Karpas-422 (cell line): ENCODE measurements at regions not wholly inside any gene's neighbourhood (a gene's known extent, or its start where the extent isn't known, plus 50 kb on each side); places are given as distances from the start of the nearest gene placed in this dataset.

Experiments
- DNase-seq: peaks from one replicate; pipeline ENCODE4 v3.0.0-alpha.2; 2015
- H2AFZ ChIP-seq: fragments of 200-600 bp; sonication (generic); 2 replicates; pipeline ENCODE4 v1.6.1; 2014; ENCODE audit warnings: antibody characterized with exemption, low read length, mixed read lengths
- H3K27ac ChIP-seq: fragments of 200-600 bp; sonication (generic); 2 replicates; pipeline ENCODE4 v1.5.1; 2014; ENCODE audit warnings: mild to moderate bottlenecking, low read length, moderate library complexity
- H3K27me3 ChIP-seq: fragments of 200-600 bp; sonication (generic); 2 replicates; pipeline ENCODE4 v1.6.1; 2014; ENCODE audit warnings: low read length, mixed read lengths
- H3K36me3 ChIP-seq: fragments of 200-600 bp; sonication (generic); 2 replicates; pipeline ENCODE4 v1.6.1; 2014; ENCODE audit warnings: low read length, mixed read lengths; ENCODE audit not compliant: insufficient read depth
- H3K4me1 ChIP-seq: fragments of 200-600 bp; sonication (generic); 2 replicates; pipeline ENCODE4 v1.6.1; 2014; ENCODE audit warnings: mild to moderate bottlenecking, low read length, mixed read lengths
- H3K4me2 ChIP-seq: fragments of 200-600 bp; sonication (generic); 2 replicates; pipeline ENCODE4 v1.6.1; 2014; ENCODE audit warnings: low read length, low read depth, mild to moderate bottlenecking; ENCODE audit not compliant: poor library complexity, severe bottlenecking
- H3K4me3 ChIP-seq: fragments of 200-600 bp; sonication (generic); 2 replicates; pipeline ENCODE4 v1.5.1; 2014; ENCODE audit warnings: mild to moderate bottlenecking, antibody characterized with exemption, low read length, mixed read lengths
- H3K79me2 ChIP-seq: fragments of 200-600 bp; sonication (generic); 2 replicates; pipeline ENCODE4 v1.6.1; 2014; ENCODE audit warnings: mild to moderate bottlenecking, low read length, mixed read lengths
- H3K9ac ChIP-seq: fragments of 200-600 bp; sonication (generic); 2 replicates; pipeline ENCODE4 v1.6.0; 2014; ENCODE audit warnings: low read length
- H3K9me2 ChIP-seq: fragments of 200-600 bp; sonication (generic), shearing (Covaris generic); replicated peaks from 2 replicates; pipeline ENCODE4 v1.6.0; 2014; ENCODE audit warnings: mild to moderate bottlenecking, low read length, moderate library complexity; ENCODE audit not compliant: insufficient read depth
- H3K9me3 ChIP-seq: fragments of 300-700, 200-600 bp; sonication (generic); 2 replicates; pipeline ENCODE4 v1.6.1; 2014; ENCODE audit warnings: low read length, mixed read lengths
- H4K20me1 ChIP-seq: fragments of 200-600 bp; sonication (generic); 2 replicates; pipeline ENCODE4 v1.6.1; 2014; ENCODE audit warnings: mild to moderate bottlenecking, antibody characterized with exemption, low read length, low read depth; ENCODE audit not compliant: insufficient read depth

- H3K79me2 ChIP-seq = no peaks in the 10 kb centered on the region
- H3K4me3 ChIP-seq = no peak overlapping the region
- no peaks in the 10 kb centered on the region for H3K27me3 ChIP-seq
- H2AFZ ChIP-seq = no peak overlapping the region
- no peak overlapping the region for H3K4me2 ChIP-seq
- no peaks in the 10 kb centered on the region for H3K9me2 ChIP-seq
- H4K20me1 ChIP-seq = no peaks in the 10 kb centered on the region
- no peak for DNase-seq
- H3K4me1 ChIP-seq = no peaks in the 10 kb centered on the region
- H3K27ac ChIP-seq = no peak overlapping the region
- H3K9me3 ChIP-seq = no peaks in the 10 kb centered on the region
- no peak overlapping the region for H3K9ac ChIP-seq
- H3K36me3 ChIP-seq = no peaks in the 10 kb centered on the region
Observed at GRCh38 chr6:14031516-14031915, 86.1 kb upstream of the CD83 start.

DNA sequence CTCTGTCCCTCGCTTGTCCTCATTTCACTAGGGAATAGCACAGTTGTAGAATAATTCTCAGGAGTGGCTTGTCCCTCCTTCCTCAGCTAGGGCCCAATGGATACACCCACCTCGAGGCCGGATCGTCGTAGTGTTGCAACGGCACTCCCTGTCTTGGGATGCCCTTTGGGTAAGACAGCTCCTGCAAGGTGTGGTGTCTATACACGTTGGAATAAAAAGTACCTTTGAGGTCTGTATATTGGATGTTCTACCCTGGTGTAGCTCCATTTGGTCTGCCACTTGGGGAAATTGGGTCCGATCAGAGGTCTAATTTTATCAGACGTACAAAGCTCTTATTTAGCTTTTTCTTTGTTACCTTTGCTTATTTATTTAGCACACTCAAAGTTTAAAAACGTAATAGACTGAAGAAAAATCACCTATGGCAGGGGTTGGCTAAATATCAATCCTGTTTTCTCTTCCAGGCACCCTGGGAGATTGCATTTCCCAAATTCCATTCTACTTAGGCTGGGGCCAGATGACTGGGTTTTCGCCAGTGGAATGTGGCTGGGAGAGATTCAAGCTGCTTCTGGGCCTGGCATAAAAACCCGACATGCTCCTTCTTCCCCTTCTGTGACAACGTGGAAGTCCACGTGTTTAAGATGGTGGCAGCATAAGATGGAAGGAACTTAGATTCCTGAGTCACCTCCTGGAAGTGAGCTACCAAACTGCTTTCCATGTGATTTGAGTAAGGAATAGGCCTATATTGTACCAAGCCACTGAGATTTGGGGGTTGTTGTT lies 82.3 kb upstream of the CD83 start:
- no peak overlapping the region for H3K9ac ChIP-seq
- H3K4me3 ChIP-seq = no peak overlapping the region
- H3K9me3 ChIP-seq = no peaks in the 10 kb centered on the region
- DNase-seq = no peak
- 0 out of 2 replicates have a peak, but pooled peaks cover 2% of the 10 kb centered on the region for H3K27me3 ChIP-seq
- H3K4me1 ChIP-seq = no peaks in the 10 kb centered on the region
- H4K20me1 ChIP-seq = no peaks in the 10 kb centered on the region
- no peaks in the 10 kb centered on the region for H3K9me2 ChIP-seq
- no peaks in the 10 kb centered on the region for H3K36me3 ChIP-seq
- H3K79me2 ChIP-seq = no peaks in the 10 kb centered on the region
- no peak overlapping the region for H3K4me2 ChIP-seq
- H3K27ac ChIP-seq = no peak overlapping the region
- H2AFZ ChIP-seq = no peak overlapping the region

DNA sequence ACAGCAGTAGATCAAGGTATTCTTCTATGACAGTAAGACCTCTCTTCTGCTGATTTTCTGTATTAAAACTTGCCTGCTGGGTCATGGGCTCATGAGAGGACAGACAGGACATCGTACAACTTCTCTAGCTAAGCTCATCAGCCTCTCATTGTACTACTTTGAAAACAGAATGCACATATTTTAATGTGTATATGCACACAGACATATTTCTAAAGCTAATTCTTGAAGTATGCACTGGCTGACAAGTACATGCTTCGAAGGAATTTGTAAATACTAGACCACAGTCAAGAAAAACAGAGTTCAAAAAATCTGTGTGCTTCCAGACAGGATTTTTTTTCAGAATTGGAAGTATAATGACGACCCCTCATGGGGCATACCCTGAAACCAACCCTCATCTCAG lies 81.7 kb upstream of the CD83 start:
- H3K27me3 ChIP-seq = 0 out of 2 replicates have a peak, but pooled peaks cover 2% of the 10 kb centered on the region

DNA sequence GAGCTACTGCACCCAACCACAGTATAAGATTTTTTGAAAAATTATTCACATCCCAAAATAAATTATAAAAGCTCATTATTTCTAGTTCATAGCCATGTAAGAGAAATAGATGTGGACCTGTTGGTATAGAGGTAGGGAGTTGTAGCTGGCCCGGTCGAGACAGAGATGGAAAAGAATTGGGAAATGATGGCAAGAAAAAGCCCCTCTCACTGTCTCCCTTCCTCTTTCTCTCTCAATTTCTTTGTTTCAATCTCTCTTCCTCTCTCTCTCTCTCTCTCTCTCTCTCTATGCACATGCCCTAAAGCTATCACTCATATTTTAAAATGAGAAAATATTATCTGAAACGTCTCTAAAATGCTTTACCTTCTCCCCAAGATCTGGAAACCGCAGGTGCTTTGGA lies 80.7 kb upstream of the CD83 start:
- Histone ChIP-seq H3K4me3 (no peak overlapping the region), H3K9me2 (no peaks in the 10 kb centered on the region), H4K20me1 (no peaks in the 10 kb centered on the region), H2AFZ (no peak overlapping the region), H3K9ac (no peak overlapping the region), H3K4me1 (no peaks in the 10 kb centered on the region), H3K9me3 (no peaks in the 10 kb centered on the region), H3K27ac (no peak overlapping the region), H3K4me2 (no peak overlapping the region), H3K36me3 (no peaks in the 10 kb centered on the region), H3K27me3 (0 out of 2 replicates have a peak, but pooled peaks cover 2% of the 10 kb centered on the region), H3K79me2 (no peaks in the 10 kb centered on the region)
- no peak for DNase-seq

More for the DNA sequence above, 81.7 kb upstream of the CD83 start:
- Histone ChIP-seq H3K9ac (no peak overlapping the region), H3K79me2 (no peaks in the 10 kb centered on the region), H4K20me1 (no peaks in the 10 kb centered on the region), H3K9me3 (no peaks in the 10 kb centered on the region), H3K4me2 (no peak overlapping the region), H3K4me3 (no peak overlapping the region), H3K27ac (no peak overlapping the region), H3K36me3 (no peaks in the 10 kb centered on the region), H2AFZ (no peak overlapping the region), H3K4me1 (no peaks in the 10 kb centered on the region), H3K9me2 (no peaks in the 10 kb centered on the region)
- no peak for DNase-seq

DNA sequence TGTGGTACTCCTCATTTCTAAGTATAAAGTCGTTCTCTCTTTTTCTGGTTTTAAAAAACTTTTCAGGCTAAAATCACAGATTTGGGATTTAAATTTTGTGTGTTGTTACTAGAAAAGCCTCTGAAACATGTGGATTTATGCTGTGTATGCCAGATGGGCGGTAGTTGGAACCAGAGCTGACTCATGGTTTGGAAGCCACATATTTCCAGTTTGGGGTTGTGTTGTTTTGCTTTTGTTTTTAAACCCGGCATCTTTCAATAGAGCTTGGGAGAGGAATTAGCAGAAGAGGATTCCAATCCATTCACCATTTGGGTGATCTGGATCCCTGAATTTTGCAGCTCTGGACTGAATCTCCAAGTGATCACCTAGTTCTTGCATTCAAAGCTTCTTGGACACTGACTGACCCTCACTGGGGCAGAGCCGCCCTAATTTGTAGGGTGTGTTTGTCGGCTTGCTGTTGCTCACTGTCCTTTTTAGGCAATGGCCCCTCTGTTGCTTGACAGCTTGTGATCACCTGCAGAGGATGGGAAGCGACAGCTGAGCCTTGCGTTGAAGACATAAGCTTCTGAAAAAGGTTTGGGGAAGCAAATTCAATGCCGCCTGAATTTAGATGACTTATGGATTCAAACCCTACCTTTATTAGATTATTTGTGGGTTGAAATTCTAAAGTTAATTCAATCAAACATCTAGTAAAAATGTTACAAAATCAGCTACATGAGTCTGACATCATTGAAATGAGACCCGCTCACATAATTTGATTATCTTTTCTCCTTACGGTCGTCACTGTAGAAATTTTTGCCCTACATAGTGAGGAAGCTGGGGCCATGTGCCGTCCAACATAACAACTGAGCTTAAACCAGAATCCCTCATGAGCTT lies 79.9 kb upstream of the CD83 start:
- Histone ChIP-seq H3K9me2 (no peaks in the 10 kb centered on the region), H3K9me3 (no peaks in the 10 kb centered on the region), H3K27me3 (0 out of 2 replicates have a peak, but pooled peaks cover 2% of the 10 kb centered on the region), H3K36me3 (no peaks in the 10 kb centered on the region), H4K20me1 (no peaks in the 10 kb centered on the region), H3K4me3 (no peak overlapping the region), H3K79me2 (no peaks in the 10 kb centered on the region), H3K9ac (no peak overlapping the region), H3K4me1 (no peaks in the 10 kb centered on the region), H2AFZ (no peak overlapping the region), H3K27ac (no peak overlapping the region), H3K4me2 (no peak overlapping the region)
- DNase-seq = no peak

- Histone ChIP-seq H3K4me3 (no peak overlapping the region), H3K79me2 (no peaks in the 10 kb centered on the region), H3K4me1 (no peaks in the 10 kb centered on the region), H4K20me1 (no peaks in the 10 kb centered on the region), H3K4me2 (no peak overlapping the region), H3K36me3 (no peaks in the 10 kb centered on the region), H3K9me2 (no peaks in the 10 kb centered on the region), H3K9ac (no peak overlapping the region), H3K9me3 (no peaks in the 10 kb centered on the region), H3K27ac (no peak overlapping the region), H3K27me3 (0 out of 2 replicates have a peak, but pooled peaks cover 2% of the 10 kb centered on the region), H2AFZ (no peak overlapping the region)
- no peak for DNase-seq
Observed at GRCh38 chr6:14038467-14039437, 78.8 kb upstream of the CD83 start.

DNA sequence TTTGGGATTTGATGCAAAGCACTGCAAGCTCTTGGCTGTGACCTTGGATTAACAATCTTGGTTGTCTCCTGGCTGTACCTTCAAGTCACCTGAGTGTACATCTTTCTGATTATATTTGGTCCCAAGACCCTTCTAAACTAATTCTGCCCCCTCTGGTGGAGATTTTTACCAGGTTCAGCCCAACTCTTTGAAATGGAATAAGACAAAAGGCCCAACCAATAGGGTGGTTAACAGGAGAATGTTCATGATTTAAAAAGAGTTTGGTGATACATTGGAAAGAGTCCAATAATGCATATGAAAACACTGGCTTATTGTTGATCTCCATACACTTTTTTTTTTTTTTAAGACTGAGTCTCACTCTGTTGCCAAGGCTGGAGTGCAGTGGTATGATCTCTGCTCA lies 77.5 kb upstream of the CD83 start:
- Histone ChIP-seq H3K79me2 (no peaks in the 10 kb centered on the region), H3K27ac (no peak overlapping the region), H3K4me3 (no peak overlapping the region), H3K9me3 (no peaks in the 10 kb centered on the region), H4K20me1 (no peaks in the 10 kb centered on the region), H3K9ac (no peak overlapping the region), H3K36me3 (no peaks in the 10 kb centered on the region), H2AFZ (no peak overlapping the region), H3K4me2 (no peak overlapping the region), H3K27me3 (0 out of 2 replicates have a peak, but pooled peaks cover 2% of the 10 kb centered on the region), H3K9me2 (no peaks in the 10 kb centered on the region), H3K4me1 (no peaks in the 10 kb centered on the region)
- peak; percentile 46 for DNase-seq
